Panc1 (cell line): ENCODE measurements at regions not wholly inside any gene's neighbourhood (a gene's known extent, or its start where the extent isn't known, plus 50 kb on each side); places are given as distances from the start of the nearest gene placed in this dataset.

Experiments
- ATAC-seq: fragments of 200-7000 bp; cut with Tn5 transposase; 2 replicates; pipeline ENCODE4 v1.9.1; 2020; ENCODE audit warnings: mild to moderate bottlenecking, moderate library complexity
- BruUV-seq: library from RNA; stranded (reverse); fragments of 400-500 nt; replicated peaks from 2 replicates; lab custom pipeline; 2021; lab: Mats Ljungman, UMichigan
- CTCF ChIA-PET: fragments of 300-600 bp; sonication (Branson Sonifier 250); formaldehyde crosslinking; loops from one replicate; lab custom pipeline; 2022; ENCODE audit warnings: antibody characterized with exemption; lab: Charles Lee
- POLR2A ChIA-PET: fragments of 300-600 bp; sonication (Branson Sonifier 250); formaldehyde crosslinking; loops from one replicate; lab custom pipeline; 2022; ENCODE audit warnings: antibody characterized with exemption; lab: Charles Lee
- DNase-seq: peaks from one replicate; pipeline ENCODE4 v3.0.0-alpha.2; 2010; ENCODE audit warnings: low read depth, low spot score
- H3K27ac ChIP-seq: 2 replicates; pipeline ENCODE4 v1.5.1; 2011; ENCODE audit warnings: mild to moderate bottlenecking, low read length, inconsistent platforms
- H3K27me3 ChIP-seq: fragments of 200-500 bp; sonication (Bioruptor generic); 2 replicates; pipeline ENCODE4 v1.6.0; 2014; ENCODE audit warnings: low read length, inconsistent platforms; ENCODE audit not compliant: control insufficient read depth, insufficient read depth
- H3K36me3 ChIP-seq: fragments of 200-500 bp; sonication (Bioruptor generic); 2 replicates; pipeline ENCODE4 v1.5.1; 2014; ENCODE audit warnings: inconsistent platforms, mild to moderate bottlenecking, low read length, moderate library complexity; ENCODE audit not compliant: control insufficient read depth, insufficient read depth
- H3K4me1 ChIP-seq: 2 replicates; pipeline ENCODE4 v1.5.1; 2011; ENCODE audit warnings: inconsistent platforms, mild to moderate bottlenecking, low read length, moderate library complexity; ENCODE audit not compliant: control insufficient read depth, insufficient read depth
- H3K4me3 ChIP-seq, 2 experiments: 2 replicates each; pipeline ENCODE4 v1.5.1; 2011 to 2012; ENCODE audit warnings: low read depth in 2 of 2, low read length in 2 of 2, mild to moderate bottlenecking in 2 of 2, inconsistent platforms in 1 of 2, moderate library complexity in 1 of 2
- H3K9me3 ChIP-seq: fragments of 200-500 bp; sonication (Bioruptor generic); 2 replicates; pipeline ENCODE4 v1.5.1; 2014; ENCODE audit warnings: low read depth, mild to moderate bottlenecking, inconsistent platforms, low read length, moderate library complexity; ENCODE audit not compliant: control insufficient read depth, insufficient read depth
- CTCF ChIP-seq: fragments of 450-650 bp; IDR thresholded peaks from 2 replicates; pipeline ENCODE4 v1.5.1; 2017; ENCODE audit warnings: mild to moderate bottlenecking
- POLR2AphosphoS5 ChIP-seq: IDR thresholded peaks from 2 replicates; pipeline ENCODE4 v1.6.1; 2012; ENCODE audit warnings: mild to moderate bottlenecking, low read depth, low read length, moderate library complexity
- REST ChIP-seq, 2 experiments: IDR thresholded peaks; 2 replicates each; pipeline ENCODE4 v1.6.1; 2011 to 2012; ENCODE audit warnings: low read depth in 2 of 2, control low read depth in 1 of 2, low read length in 1 of 2, mild to moderate bottlenecking in 1 of 2, moderate library complexity in 1 of 2; ENCODE audit not compliant: insufficient read depth in 1 of 2
- SIN3A ChIP-seq: IDR thresholded peaks from 2 replicates; pipeline ENCODE4 v1.6.1; 2012; ENCODE audit warnings: low read depth, mild to moderate bottlenecking, low read length, moderate library complexity, borderline replicate concordance; ENCODE audit not compliant: insufficient read depth
- TCF7L2 ChIP-seq: IDR thresholded peaks from 2 replicates; pipeline ENCODE4 v1.6.1; 2011; ENCODE audit warnings: mild to moderate bottlenecking, low read depth, low read length, inconsistent platforms
- in situ Hi-C: cut with HindIII; loops from 2 replicates; pipeline ENCODE4 v1.10.0; 2016; ENCODE audit warnings: low sequenced_read_pairs, low pct_unique_long_range_greater_than_20kb
- intact Hi-C: fragments of 100-400 bp; cut with micrococcal nuclease; formaldehyde crosslinking; loops from one replicate; pipeline ENCODE4 v1.10.0; 2022; ENCODE audit not compliant: unreplicated experiment

- ChIA-PET POLR2A (no interaction called here), CTCF (no interaction called here)
- intact Hi-C loops (no loop called here), in situ Hi-C loops (no loop called here)
- no peak overlapping the region for H3K4me3 ChIP-seq
- ATAC-seq (no peak), DNase-seq (no peak)
- no peaks in the 10 kb centered on the region for H3K9me3 ChIP-seq
- no peak overlapping the region for H3K27ac ChIP-seq
- no peak for TF ChIP-seq POLR2AphosphoS5
- no peak for TF ChIP-seq TCF7L2
- TF ChIP-seq CTCF: no peak
- no peak for TF ChIP-seq SIN3A
- no peak for TF ChIP-seq REST (IDR thresholded peaks at IDR 0.05; ENCODE audit: insufficient read depth in 1 of 2, low read depth in 2 of 2, low read length in 1 of 2)
- no peaks in the 10 kb centered on the region for H3K27me3 ChIP-seq
- no peaks in the 10 kb centered on the region for H3K36me3 ChIP-seq
- H3K4me1 ChIP-seq: no peaks in the 10 kb centered on the region
- BruUV-seq: no TSS peak
These were observed 400.7 kb downstream of the PLA2G4A start for GRCh38 chr1:187229496-187229895.

GRCh38 chr1:187234706-187235105, 406.0 kb downstream of the PLA2G4A start:
- H3K4me1 ChIP-seq: no peaks in the 10 kb centered on the region
- no peak for ATAC-seq
- H3K27ac ChIP-seq: no peak overlapping the region
- intact Hi-C loops (no loop called here), in situ Hi-C loops (no loop called here)
- no peaks in the 10 kb centered on the region for H3K27me3 ChIP-seq
- BruUV-seq: no TSS peak
- POLR2A ChIA-PET: no interaction called here
- H3K36me3 ChIP-seq: no peaks in the 10 kb centered on the region
- DNase-seq: no peak
- TF ChIP-seq POLR2AphosphoS5 (no peak), TCF7L2 (no peak), REST (IDR thresholded peaks at IDR 0.05; ENCODE audit: insufficient read depth in 1 of 2, low read depth in 2 of 2, low read length in 1 of 2) (no peak), CTCF (no peak), SIN3A (no peak)
- no peaks in the 10 kb centered on the region for H3K9me3 ChIP-seq
- CTCF ChIA-PET: no interaction called here
- no peak overlapping the region for H3K4me3 ChIP-seq
